Tibial nerve (tissue), 4 donors: ENCODE measurements at regions not wholly inside any gene's neighbourhood (a gene's known extent, or its start where the extent isn't known, plus 50 kb on each side); places are given as distances from the start of the nearest gene placed in this dataset. TPM values are rescaled to one million over a fixed set of nuclear protein-coding genes. Genes with fewer than 3 reads are reported as not detected.

Source experiments
- DNase-seq, 2 donors: peaks; one replicate each; pipeline ENCODE4 v3.0.0-alpha.2; 2019; ENCODE audit warnings: low spot score in 2 of 2
- H3K27ac ChIP-seq, 4 donors: fragments of 200-600 bp; sonication (generic) in 3 of 4; one replicate each; pipeline ENCODE4 v1.5.1; 2017 to 2019; ENCODE audit warnings: mild to moderate bottlenecking in 1 of 4
- H3K27me3 ChIP-seq, 2 donors: fragments of 200-600 bp; sonication (generic) in 1 of 2; one replicate each; pipeline versions ENCODE4 v1.5.1 to v1.6.0; 2017 to 2019
- H3K36me3 ChIP-seq, 3 donors: fragments of 200-600 bp; sonication (generic); one replicate each; pipeline ENCODE4 v1.5.1; 2018 to 2019
- H3K4me1 ChIP-seq, 4 donors: fragments of 200-600 bp; sonication (generic) in 3 of 4; one replicate each; pipeline ENCODE4 v1.5.1; 2017 to 2019
- H3K4me3 ChIP-seq, 4 donors: fragments of 200-600 bp; sonication (generic) in 3 of 4; one replicate each; pipeline ENCODE4 v1.5.1; 2017 to 2019; ENCODE audit warnings: mild to moderate bottlenecking in 1 of 4, moderate library complexity in 1 of 4
- H3K9me3 ChIP-seq, 4 donors: fragments of 200-600 bp; sonication (generic) in 3 of 4; one replicate each; pipeline ENCODE4 v1.5.1; 2017 to 2019
- EP300 ChIP-seq, 2 donors: sonication (generic); formaldehyde crosslinking; IDR thresholded peaks; one replicate each; pipeline ENCODE4 v1.6.1; 2017; ENCODE audit warnings: antibody characterized with exemption in 2 of 2, mild to moderate bottlenecking in 1 of 2
- POLR2A ChIP-seq, 2 donors: fragments of 450-650 bp; IDR thresholded peaks; one replicate each; pipeline ENCODE4 v1.6.1; 2017; ENCODE audit warnings: antibody characterized with exemption in 2 of 2, mild to moderate bottlenecking in 2 of 2, moderate library complexity in 2 of 2
- WGBS, 2 donors: methylation state at CpG; one replicate each; pipeline ENCODE4 v1.1.5; 2018; 5-methylcytosine and 5-hydroxymethylcytosine counted together
- small RNA-seq: library from RNA; depleted of rRNA; stranded (forward); fragments of <200 nt; gene quantifications from one replicate; pipeline ENCODE3, GENCODE V24; 2016
- TF ChIP-seq, protein P1 (sequence below), 5 experiments: fragments of 200-600 bp in 3 of 5; fragments of 450-650 bp in 2 of 5; sonication (generic) in 3 of 5; IDR thresholded peaks; one replicate each; pipeline ENCODE4 v1.5.1; 2016 to 2019; ENCODE audit warnings: antibody characterized with exemption in 5 of 5, mild to moderate bottlenecking in 3 of 5, moderate library complexity in 2 of 5

DNA sequence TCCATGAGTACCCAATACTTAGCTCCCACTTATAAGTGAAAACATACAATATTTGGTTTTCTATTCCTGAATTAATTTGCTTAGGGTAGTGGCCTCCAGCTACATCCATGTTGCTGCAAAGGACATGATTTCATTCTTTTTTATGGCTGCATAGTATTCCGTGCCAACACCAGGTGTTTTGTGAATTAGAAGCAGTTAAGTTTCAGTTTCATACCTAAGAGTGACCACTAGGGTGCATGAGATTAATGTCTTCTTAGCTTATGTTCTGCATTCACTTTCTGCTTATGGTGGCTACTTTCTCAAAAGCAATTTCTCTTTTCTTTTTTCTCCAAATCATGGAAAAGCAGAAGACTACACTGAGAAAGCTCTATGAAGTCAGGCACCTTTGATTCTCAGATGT lies 65.1 kb upstream of the VSTM2A start:
- 93 to 100% methylated on average over 1 of the region's 1 CpG for WGBS, 2 donors
- Histone ChIP-seq H3K4me3 (no peak overlapping the region), H3K4me1 (no peaks in the 10 kb centered on the region), H3K9me3 (no peaks in the 10 kb centered on the region), H3K36me3 (no peaks in the 10 kb centered on the region), H3K27me3 (no peaks in the 10 kb centered on the region), H3K27ac (no peak overlapping the region)
- no peak for DNase-seq
- TF ChIP-seq, protein P1, sequence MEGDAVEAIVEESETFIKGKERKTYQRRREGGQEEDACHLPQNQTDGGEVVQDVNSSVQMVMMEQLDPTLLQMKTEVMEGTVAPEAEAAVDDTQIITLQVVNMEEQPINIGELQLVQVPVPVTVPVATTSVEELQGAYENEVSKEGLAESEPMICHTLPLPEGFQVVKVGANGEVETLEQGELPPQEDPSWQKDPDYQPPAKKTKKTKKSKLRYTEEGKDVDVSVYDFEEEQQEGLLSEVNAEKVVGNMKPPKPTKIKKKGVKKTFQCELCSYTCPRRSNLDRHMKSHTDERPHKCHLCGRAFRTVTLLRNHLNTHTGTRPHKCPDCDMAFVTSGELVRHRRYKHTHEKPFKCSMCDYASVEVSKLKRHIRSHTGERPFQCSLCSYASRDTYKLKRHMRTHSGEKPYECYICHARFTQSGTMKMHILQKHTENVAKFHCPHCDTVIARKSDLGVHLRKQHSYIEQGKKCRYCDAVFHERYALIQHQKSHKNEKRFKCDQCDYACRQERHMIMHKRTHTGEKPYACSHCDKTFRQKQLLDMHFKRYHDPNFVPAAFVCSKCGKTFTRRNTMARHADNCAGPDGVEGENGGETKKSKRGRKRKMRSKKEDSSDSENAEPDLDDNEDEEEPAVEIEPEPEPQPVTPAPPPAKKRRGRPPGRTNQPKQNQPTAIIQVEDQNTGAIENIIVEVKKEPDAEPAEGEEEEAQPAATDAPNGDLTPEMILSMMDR (IDR thresholded peaks at IDR 0.05) = no peak
- TF ChIP-seq POLR2A (IDR thresholded peaks at IDR 0.05) = no peak
- no peak for TF ChIP-seq EP300 (IDR thresholded peaks at IDR 0.05)

DNA sequence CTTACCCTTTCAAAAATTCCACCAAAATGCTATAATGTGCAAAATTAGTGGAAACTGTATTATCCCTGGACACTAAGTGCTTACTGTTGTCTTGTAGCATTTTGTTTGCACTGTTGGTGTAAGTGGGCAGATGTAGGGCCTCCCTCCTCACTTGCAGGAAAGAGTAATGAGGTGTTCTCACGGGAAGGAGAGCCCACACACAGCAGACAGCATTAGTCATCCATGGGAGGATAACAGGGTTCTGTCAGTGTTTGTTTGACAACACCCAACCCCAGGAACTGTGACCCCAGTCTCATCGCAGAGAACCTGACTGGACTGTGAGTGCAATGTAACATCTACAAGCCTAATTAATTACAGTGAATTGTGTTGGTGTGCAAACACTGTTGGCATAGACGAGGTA lies 58.7 kb upstream of the VSTM2A start:
- TF ChIP-seq POLR2A (IDR thresholded peaks at IDR 0.05) = no peak
- TF ChIP-seq, protein P1 (IDR thresholded peaks at IDR 0.05) = no peak
- H3K36me3 ChIP-seq = no peaks in the 10 kb centered on the region
- no peaks in the 10 kb centered on the region for H3K4me1 ChIP-seq
- H3K9me3 ChIP-seq = no peaks in the 10 kb centered on the region
- 43 to 46% methylated on average over 3 of the region's 3 CpGs for WGBS, 2 donors
- no peak overlapping the region for H3K27ac ChIP-seq
- no peaks in the 10 kb centered on the region for H3K27me3 ChIP-seq
- H3K4me3 ChIP-seq = no peak overlapping the region
- DNase-seq = no peak

DNA sequence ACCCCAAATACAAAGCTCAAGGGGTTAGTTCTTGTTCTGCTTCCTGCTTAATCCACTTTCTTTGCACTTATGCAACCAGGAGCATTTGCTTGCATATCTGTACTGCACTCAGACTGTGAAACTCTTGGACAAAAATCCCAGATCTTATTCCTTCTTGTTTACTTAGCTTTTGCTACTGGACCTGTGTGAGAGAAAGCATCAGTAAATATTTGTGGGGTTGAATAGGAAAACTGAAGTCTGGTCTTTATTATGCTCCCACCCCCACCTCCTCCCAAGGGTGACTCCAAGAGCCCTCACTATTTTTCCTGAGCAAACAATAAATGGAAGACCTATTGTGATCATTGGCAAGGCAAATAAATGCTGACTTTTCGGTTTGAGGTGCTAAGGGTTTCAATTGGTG lies 57.1 kb upstream of the VSTM2A start:
- Histone ChIP-seq H3K9me3 (no peaks in the 10 kb centered on the region), H3K27me3 (no peaks in the 10 kb centered on the region), H3K4me1 (no peaks in the 10 kb centered on the region), H3K36me3 (no peaks in the 10 kb centered on the region), H3K27ac (no peak overlapping the region), H3K4me3 (no peak overlapping the region)
- WGBS, 2 donors = 46 to 65% methylated on average over 1 of the region's 1 CpG
- TF ChIP-seq EP300 (IDR thresholded peaks at IDR 0.05) (no peak), POLR2A (IDR thresholded peaks at IDR 0.05) (no peak)
- TF ChIP-seq, protein P1 (IDR thresholded peaks at IDR 0.05) = no peak
- no peak for DNase-seq

Small RNA genes lying in the stretch of these regions (small RNA-seq; reads per million reads assigned to genes)
- not detected for gene AC074348.1
- gene RNU2-29P = 0.66 reads per million
